ENCODE measurements at regions not wholly inside any gene's neighbourhood (a gene's known extent, or its start where the extent isn't known, plus 50 kb on each side); places are given as distances from the start of the nearest gene placed in this dataset.

DNA sequence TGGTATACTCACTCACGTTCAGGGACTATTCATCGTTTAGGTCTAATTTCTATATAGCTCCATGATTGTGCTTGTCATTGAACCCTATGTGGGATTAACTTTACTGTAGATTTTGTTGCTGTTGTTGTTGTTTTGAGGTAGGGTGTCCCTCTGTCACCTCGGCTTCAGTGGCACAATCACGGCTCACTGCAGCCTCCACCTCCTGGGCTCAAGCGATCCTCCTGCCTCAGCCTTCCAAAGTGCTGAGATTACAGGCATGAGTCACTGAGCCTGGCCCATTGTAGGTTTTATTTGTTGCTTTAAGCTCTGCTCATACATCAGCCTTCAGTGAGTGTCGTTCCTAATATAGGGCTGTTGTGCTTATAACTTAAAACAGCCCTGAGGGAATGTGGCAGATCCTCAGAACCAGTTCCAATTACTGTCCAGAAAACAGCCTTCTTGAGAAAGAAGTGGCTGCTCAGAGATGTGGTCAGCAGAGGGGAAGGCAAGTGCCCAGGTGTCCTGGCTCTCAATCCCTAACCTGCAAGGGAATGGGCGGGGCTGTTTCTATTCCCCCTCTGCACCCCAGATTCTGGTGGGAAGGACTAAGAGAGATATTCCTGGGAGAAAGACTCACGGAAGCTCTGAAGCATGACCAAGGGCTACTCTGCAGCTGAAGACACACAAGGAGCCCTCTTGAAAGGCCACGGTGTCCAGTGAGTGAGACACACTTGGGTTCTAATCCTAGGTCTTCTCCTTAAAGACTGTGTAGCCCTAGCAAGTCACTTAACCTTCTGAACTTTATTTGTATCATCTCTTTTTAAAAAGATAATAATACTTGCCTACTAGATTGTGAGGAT lies 79.6 kb upstream of the LCLAT1 start:
- ChIA-PET CTCF (interaction anchor here (0.7 kb wide), 1 partner anchor 344 kb away, joined by 3 read pairs; no protein-coding TSS in a partner anchor), POLR2A (interaction anchor here (0.7 kb wide), 1 partner anchor 37 kb away, joined by 3 read pairs; no protein-coding TSS in a partner anchor)
- Histone ChIP-seq H3K36me3 (ENCODE audit: control insufficient read depth, insufficient read depth, low read length) (no peaks in the 10 kb centered on the region), H3K27me3 (ENCODE audit: control insufficient read depth, insufficient read depth, low read length) (no peaks in the 10 kb centered on the region), H3K4me3 (ENCODE audit: low read depth, low read length) (no peak overlapping the region)
- TF ChIP-seq, protein P1, sequence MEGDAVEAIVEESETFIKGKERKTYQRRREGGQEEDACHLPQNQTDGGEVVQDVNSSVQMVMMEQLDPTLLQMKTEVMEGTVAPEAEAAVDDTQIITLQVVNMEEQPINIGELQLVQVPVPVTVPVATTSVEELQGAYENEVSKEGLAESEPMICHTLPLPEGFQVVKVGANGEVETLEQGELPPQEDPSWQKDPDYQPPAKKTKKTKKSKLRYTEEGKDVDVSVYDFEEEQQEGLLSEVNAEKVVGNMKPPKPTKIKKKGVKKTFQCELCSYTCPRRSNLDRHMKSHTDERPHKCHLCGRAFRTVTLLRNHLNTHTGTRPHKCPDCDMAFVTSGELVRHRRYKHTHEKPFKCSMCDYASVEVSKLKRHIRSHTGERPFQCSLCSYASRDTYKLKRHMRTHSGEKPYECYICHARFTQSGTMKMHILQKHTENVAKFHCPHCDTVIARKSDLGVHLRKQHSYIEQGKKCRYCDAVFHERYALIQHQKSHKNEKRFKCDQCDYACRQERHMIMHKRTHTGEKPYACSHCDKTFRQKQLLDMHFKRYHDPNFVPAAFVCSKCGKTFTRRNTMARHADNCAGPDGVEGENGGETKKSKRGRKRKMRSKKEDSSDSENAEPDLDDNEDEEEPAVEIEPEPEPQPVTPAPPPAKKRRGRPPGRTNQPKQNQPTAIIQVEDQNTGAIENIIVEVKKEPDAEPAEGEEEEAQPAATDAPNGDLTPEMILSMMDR (IDR thresholded peaks at IDR 0.05; ENCODE audit: insufficient read depth, low read depth, low read length) = no peak
- DNase-seq (ENCODE audit: low read depth) = peak; percentile 47

DNA sequence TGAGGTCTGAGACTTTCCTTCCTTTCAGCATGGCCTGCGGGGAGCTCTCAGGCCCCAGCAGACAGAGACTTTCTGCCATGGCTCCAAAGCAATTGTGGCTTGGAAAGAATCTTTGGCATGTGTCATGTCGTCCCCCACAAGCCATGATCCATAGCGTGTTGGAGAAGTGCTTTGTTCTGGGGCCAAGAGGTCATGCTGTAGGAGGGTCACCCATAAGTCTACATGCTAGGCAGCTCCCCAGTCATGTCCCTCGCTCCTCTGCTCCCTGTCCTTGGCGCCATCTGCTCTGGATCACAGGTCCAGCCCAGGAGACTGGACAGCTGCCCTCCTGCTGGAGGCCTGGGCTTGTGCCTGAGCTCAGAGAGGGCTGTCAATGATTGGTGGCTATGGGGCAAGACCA lies 78.8 kb upstream of the LCLAT1 start:
- H3K27me3 ChIP-seq (ENCODE audit: control insufficient read depth, insufficient read depth, low read length) = no peaks in the 10 kb centered on the region
- TF ChIP-seq, protein P1 (IDR thresholded peaks at IDR 0.05; ENCODE audit: insufficient read depth, low read depth, low read length) = no peak
- POLR2A ChIA-PET = interaction anchor here (0.5 kb wide), 1 partner anchor 918 kb away, joined by 4 read pairs; no protein-coding TSS in a partner anchor
- H3K4me3 ChIP-seq (ENCODE audit: low read depth, low read length) = no peak overlapping the region
- CTCF ChIA-PET = interaction anchor here (0.7 to 0.9 kb wide), 2 partner anchors 128 to 343 kb away, joined by 3 read pairs; no protein-coding TSS in a partner anchor
- H3K36me3 ChIP-seq (ENCODE audit: control insufficient read depth, insufficient read depth, low read length) = no peaks in the 10 kb centered on the region
- no peak for DNase-seq (ENCODE audit: low read depth)

DNA sequence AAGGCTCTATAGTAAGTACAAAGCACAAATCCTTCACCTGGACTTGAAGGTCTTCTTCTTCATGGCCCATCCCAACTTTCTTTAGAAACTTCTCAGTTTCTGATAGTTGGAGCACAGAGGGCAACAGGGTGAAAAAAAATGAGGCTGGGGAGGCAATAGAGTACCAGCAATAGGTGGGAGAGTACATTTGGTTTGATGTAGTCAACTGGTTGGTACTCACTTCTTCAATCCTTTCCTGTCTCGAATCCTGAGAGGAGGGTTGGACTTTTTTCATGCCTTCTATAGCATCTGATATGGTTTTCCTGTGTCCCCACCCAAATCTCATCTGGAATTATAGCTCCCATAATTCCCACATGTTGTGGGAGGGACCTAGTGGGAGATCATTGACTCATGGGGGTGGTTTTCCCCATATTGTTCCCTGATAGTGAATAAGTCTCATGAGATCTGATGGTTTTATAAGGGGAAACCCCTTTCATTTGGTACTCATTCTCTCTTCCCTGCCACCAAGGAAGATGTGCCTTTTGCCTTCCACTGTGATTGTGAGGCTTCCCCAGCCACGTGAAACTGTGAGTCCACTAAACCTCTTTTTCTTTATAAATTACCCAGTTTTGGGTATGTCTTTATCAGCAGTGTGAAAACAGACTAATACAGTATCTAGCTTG lies 75.9 kb upstream of the LCLAT1 start:
- ChIA-PET CTCF (interaction anchor here (1.0 to 1.1 kb wide), 2 partner anchors 40 to 332 kb away, joined by 3 to 6 read pairs; no protein-coding TSS in a partner anchor), POLR2A (interaction anchor here (1.0 kb wide), 1 partner anchor 41 kb away, joined by 6 read pairs; no protein-coding TSS in a partner anchor)
- DNase-seq (ENCODE audit: low read depth) = no peak
- TF ChIP-seq, protein P1 (IDR thresholded peaks at IDR 0.05; ENCODE audit: insufficient read depth, low read depth, low read length) = no peak
- H3K4me3 ChIP-seq (ENCODE audit: low read depth, low read length) = no peak overlapping the region
- no peaks in the 10 kb centered on the region for H3K27me3 ChIP-seq (ENCODE audit: control insufficient read depth, insufficient read depth, low read length)
- no peaks in the 10 kb centered on the region for H3K36me3 ChIP-seq (ENCODE audit: control insufficient read depth, insufficient read depth, low read length)

DNA sequence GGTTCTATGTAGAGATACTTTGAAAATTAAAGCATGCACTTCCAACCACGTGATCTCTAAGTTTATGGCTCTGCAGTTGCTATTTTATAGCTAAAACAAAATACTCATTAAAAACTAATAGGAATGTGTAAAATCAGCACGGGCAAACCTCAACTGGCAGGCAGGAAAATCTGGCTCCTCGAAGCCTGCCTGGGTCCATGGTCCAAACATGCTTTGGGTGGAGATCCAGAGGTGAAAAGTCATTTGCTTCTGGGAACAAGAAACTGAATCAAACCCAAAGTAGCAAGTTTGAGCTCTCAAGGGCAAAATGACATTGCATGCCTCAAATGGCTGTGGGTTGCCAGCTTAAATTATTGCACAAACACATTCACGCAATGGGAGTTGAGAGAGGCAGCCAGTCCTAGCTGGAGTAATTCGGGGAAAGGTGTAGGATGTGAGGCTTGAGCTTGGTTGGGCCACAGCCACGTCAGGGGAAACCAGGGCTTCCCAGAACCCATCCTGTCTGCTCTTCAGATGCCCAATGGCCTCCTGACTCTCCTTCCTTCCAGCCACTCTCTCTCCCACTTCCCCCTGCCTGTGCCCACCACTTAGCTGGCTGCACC lies 75.2 kb upstream of the LCLAT1 start:
- ChIA-PET CTCF (interaction anchor here (0.6 to 1.1 kb wide), 4 partner anchors 40 to 331 kb away, joined by 3 to 6 read pairs (median 3); no protein-coding TSS in a partner anchor), POLR2A (interaction anchor here (0.6 to 1.0 kb wide), 2 partner anchors 41 to 293 kb away, joined by 5 to 6 read pairs; no protein-coding TSS in a partner anchor)
- TF ChIP-seq, protein P1 (IDR thresholded peaks at IDR 0.05; ENCODE audit: insufficient read depth, low read depth, low read length) = no peak
- no peaks in the 10 kb centered on the region for H3K27me3 ChIP-seq (ENCODE audit: control insufficient read depth, insufficient read depth, low read length)
- no peaks in the 10 kb centered on the region for H3K36me3 ChIP-seq (ENCODE audit: control insufficient read depth, insufficient read depth, low read length)
- H3K4me3 ChIP-seq (ENCODE audit: low read depth, low read length) = no peak overlapping the region
- no peak for DNase-seq (ENCODE audit: low read depth)
